ENCODE measurements at regions not wholly inside any gene's neighbourhood (a gene's known extent, or its start where the extent isn't known, plus 50 kb on each side); places are given as distances from the start of the nearest gene placed in this dataset.

- no peaks in the 10 kb centered on the region for H3K27me3 ChIP-seq (ENCODE audit: insufficient read depth)
- no peaks in the 10 kb centered on the region for H3K36me3 ChIP-seq (replicated peaks in 1 of 2; ENCODE audit: control insufficient read depth in 1 of 2, insufficient read depth in 2 of 2, low read length in 1 of 2)
- TF ChIP-seq NRF1 (IDR thresholded peaks at IDR 0.05; ENCODE audit: low read depth, low read length): no peak
- TF ChIP-seq POLR2AphosphoS5 (IDR thresholded peaks at IDR 0.05; ENCODE audit: low read depth, low read length): no peak
- TF ChIP-seq RAD21 (IDR thresholded peaks at IDR 0.05; ENCODE audit: low read length): no peak
- no peak for TF ChIP-seq REST (IDR thresholded peaks at IDR 0.05; ENCODE audit: low read depth, low read length)
- no peak for TF ChIP-seq SIN3A (IDR thresholded peaks at IDR 0.05; ENCODE audit: borderline replicate concordance, low read depth, low read length)
- TF ChIP-seq SMC3 (IDR thresholded peaks at IDR 0.05; ENCODE audit: low read depth, low read length): no peak
- no peak for TF ChIP-seq USF1 (IDR thresholded peaks at IDR 0.05; ENCODE audit: borderline replicate concordance, low read depth)
- no peak for TF ChIP-seq RXRA (IDR thresholded peaks at IDR 0.05; ENCODE audit: borderline replicate concordance, low read depth)
- TF ChIP-seq ZBTB33 (IDR thresholded peaks at IDR 0.05; ENCODE audit: borderline replicate concordance, low read depth): no peak
- no peak overlapping the region for H3K9ac ChIP-seq
- no peak overlapping the region for H3K27ac ChIP-seq (ENCODE audit: low read depth in 2 of 2, low read length in 1 of 2)
- H3K9me3 ChIP-seq: no peaks in the 10 kb centered on the region; the same call in 1 of the 2 replicates
- H3K9me2 ChIP-seq: no peaks in the 10 kb centered on the region
- H3K4me1 ChIP-seq (ENCODE audit: control insufficient read depth in 1 of 2, insufficient read depth in 2 of 2, low read depth in 1 of 2, low read length in 1 of 2): no peaks in the 10 kb centered on the region
- no peak overlapping the region for H3K4me2 ChIP-seq
- no peak overlapping the region for H2AFZ ChIP-seq (ENCODE audit: low read depth)
- H3K4me3 ChIP-seq (ENCODE audit: low read depth in 2 of 2, low read length in 1 of 2): no peak overlapping the region
- no peaks in the 10 kb centered on the region for H3F3A ChIP-seq (replicated peaks; ENCODE audit: insufficient read depth)
- no peaks in the 10 kb centered on the region for H3K79me2 ChIP-seq (ENCODE audit: insufficient read depth)
- WGBS (ENCODE audit: low lambda C conversion rate): 19% methylated on average over 1 of the region's 1 CpG
- no peak for DNase-seq
- no peaks in the 10 kb centered on the region for H4K20me1 ChIP-seq (ENCODE audit: insufficient read depth)
- POLR2A ChIA-PET: no interaction called here
- CTCF ChIA-PET: no interaction called here
These were observed 147.8 kb upstream of the CA10 start for GRCh38 chr17:52306314-52306713.

GRCh38 chr17:52298881-52299280 lies 140.4 kb upstream of the CA10 start:
- H3K4me1 ChIP-seq (ENCODE audit: control insufficient read depth in 1 of 2, insufficient read depth in 2 of 2, low read depth in 1 of 2, low read length in 1 of 2): peaks cover 0 to 3% of the 10 kb centered on the region in 2 experiments; a peak in 1 of 4 replicates
- no peak overlapping the region for H3K27ac ChIP-seq (ENCODE audit: low read depth in 2 of 2, low read length in 1 of 2)
- POLR2A ChIA-PET: no interaction called here
- H3K9ac ChIP-seq: no peak overlapping the region
- H3F3A ChIP-seq (replicated peaks; ENCODE audit: insufficient read depth): no peaks in the 10 kb centered on the region
- CTCF ChIA-PET: interaction anchor here (0.6 to 3.3 kb wide), 7 partner anchors 10 to 535 kb away, joined by 3 to 13 read pairs (median 4); no protein-coding TSS in a partner anchor
- DNase-seq: no peak
- 18% methylated on average over 3 of the region's 3 CpGs for WGBS (ENCODE audit: low lambda C conversion rate)
- H3K36me3 ChIP-seq (replicated peaks in 1 of 2; ENCODE audit: control insufficient read depth in 1 of 2, insufficient read depth in 2 of 2, low read length in 1 of 2): no peaks in the 10 kb centered on the region
- H3K79me2 ChIP-seq (ENCODE audit: insufficient read depth): no peaks in the 10 kb centered on the region
- H3K27me3 ChIP-seq (ENCODE audit: insufficient read depth): no peaks in the 10 kb centered on the region
- no peaks in the 10 kb centered on the region for H3K9me3 ChIP-seq
- H2AFZ ChIP-seq (ENCODE audit: low read depth): no peak overlapping the region
- no peaks in the 10 kb centered on the region for H4K20me1 ChIP-seq (ENCODE audit: insufficient read depth)
- no peak overlapping the region for H3K4me3 ChIP-seq (ENCODE audit: low read depth in 2 of 2, low read length in 1 of 2)
- no peak overlapping the region for H3K4me2 ChIP-seq
- H3K9me2 ChIP-seq: no peaks in the 10 kb centered on the region
- TF ChIP-seq YY1 (IDR thresholded peaks at IDR 0.05; ENCODE audit: low read depth): no peak
- TF ChIP-seq FOSL2 (IDR thresholded peaks at IDR 0.05; ENCODE audit: borderline replicate concordance, low read depth): no peak
- TF ChIP-seq EP300 (IDR thresholded peaks at IDR 0.05; ENCODE audit: borderline replicate concordance in 1 of 2, low read depth in 1 of 2, low read length in 1 of 2): no peak
- no peak for TF ChIP-seq REST (IDR thresholded peaks at IDR 0.05; ENCODE audit: low read depth, low read length)
- no peak for TF ChIP-seq MXI1 (IDR thresholded peaks at IDR 0.05; ENCODE audit: low read depth, low read length)
- TF ChIP-seq POLR2AphosphoS5 (IDR thresholded peaks at IDR 0.05; ENCODE audit: low read depth, low read length): no peak
- no peak for TF ChIP-seq USF2 (IDR thresholded peaks at IDR 0.05; ENCODE audit: borderline replicate concordance, low read depth, low read length)
- TF ChIP-seq FOXJ3 (CRISPR knock-in tag; IDR thresholded peaks at IDR 0.05): no peak
- no peak for TF ChIP-seq GATA2 (CRISPR knock-in tag; IDR thresholded peaks at IDR 0.05)
- no peak for TF ChIP-seq TCF12 (IDR thresholded peaks at IDR 0.05)
